ENCODE measurements at regions not wholly inside any gene's neighbourhood (a gene's known extent, or its start where the extent isn't known, plus 50 kb on each side); places are given as distances from the start of the nearest gene placed in this dataset.

GRCh38 chr16:50941681-50942080 is 199.8 kb downstream of the CYLD start:
- Histone ChIP-seq H3K27me3 (ENCODE audit: control insufficient read depth in 5 of 5, insufficient read depth in 4 of 5, low read length in 5 of 5) (peaks cover 0 to 5% (median 0%) of the 10 kb centered on the region in 5 donors), H3K4me3 (ENCODE audit: low read depth in 1 of 5, low read length in 5 of 5) (no peak overlapping the region), H3K36me3 (ENCODE audit: control insufficient read depth in 5 of 5, insufficient read depth in 5 of 5, low read length in 5 of 5) (no peaks in the 10 kb centered on the region), H3K9ac (ENCODE audit: low read length in 5 of 5) (no peak overlapping the region), H3K9me3 (ENCODE audit: control insufficient read depth in 5 of 5, low read length in 5 of 5) (no peaks in the 10 kb centered on the region), H3K27ac (ENCODE audit: low read depth, low read length) (no peak overlapping the region), H3K4me1 (ENCODE audit: control insufficient read depth in 5 of 5, insufficient read depth in 5 of 5, low read length in 5 of 5) (peaks cover 0 to 4% (median 0%) of the 10 kb centered on the region in 5 donors)

DNA sequence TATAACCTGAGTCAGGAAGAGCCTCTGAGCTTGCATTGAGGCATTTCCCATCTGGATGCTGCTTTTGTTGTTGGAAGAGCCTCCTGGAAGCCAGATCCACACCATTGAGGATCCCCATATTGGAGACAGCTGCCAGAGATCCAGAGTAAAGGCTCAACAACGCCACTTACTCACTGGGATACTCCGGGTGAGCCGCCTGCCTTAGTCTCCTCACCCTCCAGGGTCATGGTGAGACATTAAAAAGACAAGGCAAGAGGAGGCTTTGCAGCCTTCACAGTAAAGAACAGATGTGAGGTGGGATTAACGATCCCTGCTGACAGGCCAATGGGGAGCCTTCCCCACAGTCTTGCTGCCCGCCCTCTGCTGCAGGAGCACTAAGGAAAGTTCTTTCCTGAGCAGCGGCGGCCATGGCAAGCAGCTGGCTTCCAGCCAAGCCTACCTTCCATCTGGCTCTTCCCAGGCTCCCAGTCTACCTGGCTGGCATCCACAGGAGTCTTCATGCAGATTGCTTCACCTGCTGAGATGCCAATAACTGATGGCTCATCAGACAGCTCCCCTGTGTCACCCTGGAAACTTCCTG is 198.5 kb downstream of the CYLD start:
- Histone ChIP-seq H3K4me1 (ENCODE audit: control insufficient read depth in 5 of 5, insufficient read depth in 5 of 5, low read length in 5 of 5) (peaks cover 0 to 4% (median 0%) of the 10 kb centered on the region in 5 donors), H3K9ac (ENCODE audit: low read length in 5 of 5) (no peak overlapping the region), H3K4me3 (ENCODE audit: low read depth in 1 of 5, low read length in 5 of 5) (no peak overlapping the region), H3K27me3 (ENCODE audit: control insufficient read depth in 5 of 5, insufficient read depth in 4 of 5, low read length in 5 of 5) (peaks cover 0 to 5% (median 0%) of the 10 kb centered on the region in 5 donors), H3K9me3 (ENCODE audit: control insufficient read depth in 5 of 5, low read length in 5 of 5) (no peaks in the 10 kb centered on the region), H3K27ac (ENCODE audit: low read depth, low read length) (no peak overlapping the region), H3K36me3 (ENCODE audit: control insufficient read depth in 5 of 5, insufficient read depth in 5 of 5, low read length in 5 of 5) (no peaks in the 10 kb centered on the region)

DNA sequence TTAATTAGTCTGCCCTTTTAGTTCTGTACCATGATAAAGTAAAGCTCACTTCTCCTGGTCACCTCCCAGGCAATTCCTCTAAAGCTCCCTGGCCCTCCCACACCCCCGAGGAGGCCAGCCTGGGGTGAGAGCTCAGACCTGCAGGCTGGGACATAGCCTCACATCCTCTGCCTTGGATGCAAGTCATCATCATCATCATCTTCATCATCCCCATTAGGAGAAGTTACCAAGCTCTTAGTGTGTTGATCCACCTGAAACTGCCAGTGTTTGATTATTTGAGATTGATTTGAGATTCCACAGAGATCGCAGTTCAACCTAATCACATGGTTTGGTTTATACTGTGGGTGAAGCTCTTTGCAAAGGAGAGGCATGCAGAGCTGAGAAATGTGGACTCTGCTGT is 197.5 kb downstream of the CYLD start:
- H3K27ac ChIP-seq (ENCODE audit: low read depth, low read length) = no peak overlapping the region
- H3K9ac ChIP-seq (ENCODE audit: low read length in 5 of 5) = no peak overlapping the region
- peaks cover 0 to 5% (median 0%) of the 10 kb centered on the region in 5 donors for H3K27me3 ChIP-seq (ENCODE audit: control insufficient read depth in 5 of 5, insufficient read depth in 4 of 5, low read length in 5 of 5)
- no peaks in the 10 kb centered on the region for H3K36me3 ChIP-seq (ENCODE audit: control insufficient read depth in 5 of 5, insufficient read depth in 5 of 5, low read length in 5 of 5)
- H3K4me3 ChIP-seq (ENCODE audit: low read depth in 1 of 5, low read length in 5 of 5) = no peak overlapping the region
- H3K9me3 ChIP-seq (ENCODE audit: control insufficient read depth in 5 of 5, low read length in 5 of 5) = no peaks in the 10 kb centered on the region
- peaks cover 0 to 4% (median 0%) of the 10 kb centered on the region in 5 donors for H3K4me1 ChIP-seq (ENCODE audit: control insufficient read depth in 5 of 5, insufficient read depth in 5 of 5, low read length in 5 of 5)

GRCh38 chr16:50938932-50939331 is 197.0 kb downstream of the CYLD start:
- no peak overlapping the region for H3K27ac ChIP-seq (ENCODE audit: low read depth, low read length)
- no peak overlapping the region for H3K9ac ChIP-seq (ENCODE audit: low read length in 5 of 5)
- peaks cover 0 to 5% (median 0%) of the 10 kb centered on the region in 5 donors for H3K27me3 ChIP-seq (ENCODE audit: control insufficient read depth in 5 of 5, insufficient read depth in 4 of 5, low read length in 5 of 5)
- H3K36me3 ChIP-seq (ENCODE audit: control insufficient read depth in 5 of 5, insufficient read depth in 5 of 5, low read length in 5 of 5) = no peaks in the 10 kb centered on the region
- no peaks in the 10 kb centered on the region for H3K9me3 ChIP-seq (ENCODE audit: control insufficient read depth in 5 of 5, low read length in 5 of 5)
- no peak overlapping the region for H3K4me3 ChIP-seq (ENCODE audit: low read depth in 1 of 5, low read length in 5 of 5)
- H3K4me1 ChIP-seq (ENCODE audit: control insufficient read depth in 5 of 5, insufficient read depth in 5 of 5, low read length in 5 of 5) = peaks cover 0 to 1% (median under 1%) of the 10 kb centered on the region in 5 donors

- H3K27me3 ChIP-seq (ENCODE audit: control insufficient read depth in 5 of 5, insufficient read depth in 4 of 5, low read length in 5 of 5) = no peaks in the 10 kb centered on the region
- no peaks in the 10 kb centered on the region for H3K9me3 ChIP-seq (ENCODE audit: control insufficient read depth in 5 of 5, low read length in 5 of 5)
- H3K4me3 ChIP-seq (ENCODE audit: low read depth in 1 of 5, low read length in 5 of 5) = no peak overlapping the region
- no peak overlapping the region for H3K9ac ChIP-seq (ENCODE audit: low read length in 5 of 5)
- H3K27ac ChIP-seq (ENCODE audit: low read depth, low read length) = peak overlapping the region; percentile 42
- H3K4me1 ChIP-seq (ENCODE audit: control insufficient read depth in 5 of 5, insufficient read depth in 5 of 5, low read length in 5 of 5) = peaks cover 0 to 35% (median 19%) of the 10 kb centered on the region in 5 donors
- no peaks in the 10 kb centered on the region for H3K36me3 ChIP-seq (ENCODE audit: control insufficient read depth in 5 of 5, insufficient read depth in 5 of 5, low read length in 5 of 5)
These were observed 191.4 kb downstream of the CYLD start for GRCh38 chr16:50933262-50933661.

DNA sequence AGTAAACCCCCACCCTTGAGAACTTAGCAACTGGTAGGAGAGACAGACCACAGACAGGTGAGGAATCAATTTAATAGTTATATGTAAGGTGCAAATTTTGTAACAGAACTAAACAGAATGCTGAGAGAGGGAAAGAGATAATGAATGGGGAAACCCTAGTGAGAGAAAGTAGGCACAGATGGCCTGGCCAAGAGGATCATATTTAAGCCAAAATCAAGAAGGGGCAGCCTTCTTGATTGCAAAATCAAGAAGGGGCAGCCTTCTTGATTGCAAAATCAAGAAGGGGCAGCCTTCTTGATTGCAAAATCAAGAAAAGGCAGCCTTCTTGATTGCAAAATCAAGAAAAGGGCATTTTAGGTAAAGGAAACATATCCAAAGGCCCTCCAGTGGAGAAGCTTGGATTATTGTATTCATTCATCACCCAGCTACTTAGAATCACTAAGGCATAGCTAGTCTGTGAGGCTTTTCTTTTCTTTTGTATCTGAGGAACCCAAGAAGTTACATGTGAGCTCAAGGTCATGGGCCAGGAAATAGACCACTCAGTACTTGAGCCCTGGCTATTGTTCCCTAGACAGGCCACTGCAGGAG is 190.6 kb downstream of the CYLD start:
- Histone ChIP-seq H3K9me3 (ENCODE audit: control insufficient read depth in 5 of 5, low read length in 5 of 5) (no peaks in the 10 kb centered on the region), H3K9ac (ENCODE audit: low read length in 5 of 5) (no peak overlapping the region), H3K4me3 (ENCODE audit: low read depth in 1 of 5, low read length in 5 of 5) (no peak overlapping the region), H3K27me3 (ENCODE audit: control insufficient read depth in 5 of 5, insufficient read depth in 4 of 5, low read length in 5 of 5) (no peaks in the 10 kb centered on the region), H3K27ac (ENCODE audit: low read depth, low read length) (peak overlapping the region; percentile 42), H3K4me1 (ENCODE audit: control insufficient read depth in 5 of 5, insufficient read depth in 5 of 5, low read length in 5 of 5) (peaks cover 0 to 40% (median 19%) of the 10 kb centered on the region in 5 donors), H3K36me3 (ENCODE audit: control insufficient read depth in 5 of 5, insufficient read depth in 5 of 5, low read length in 5 of 5) (no peaks in the 10 kb centered on the region)

GRCh38 chr16:50928065-50928464 is 186.2 kb downstream of the CYLD start:
- H3K27ac ChIP-seq (ENCODE audit: low read depth, low read length) = no peak overlapping the region
- no peak overlapping the region for H3K4me3 ChIP-seq (ENCODE audit: low read depth in 1 of 5, low read length in 5 of 5)
- no peak overlapping the region for H3K9ac ChIP-seq (ENCODE audit: low read length in 5 of 5)
- no peaks in the 10 kb centered on the region for H3K27me3 ChIP-seq (ENCODE audit: control insufficient read depth in 5 of 5, insufficient read depth in 4 of 5, low read length in 5 of 5)
- H3K4me1 ChIP-seq (ENCODE audit: control insufficient read depth in 5 of 5, insufficient read depth in 5 of 5, low read length in 5 of 5) = peaks cover 0 to 44% (median 20%) of the 10 kb centered on the region in 5 donors
- no peaks in the 10 kb centered on the region for H3K36me3 ChIP-seq (ENCODE audit: control insufficient read depth in 5 of 5, insufficient read depth in 5 of 5, low read length in 5 of 5)
- H3K9me3 ChIP-seq (ENCODE audit: control insufficient read depth in 5 of 5, low read length in 5 of 5) = no peaks in the 10 kb centered on the region

GRCh38 chr16:50925758-50926357 is 184.0 kb downstream of the CYLD start:
- Histone ChIP-seq H3K27ac (ENCODE audit: low read depth, low read length) (no peak overlapping the region), H3K36me3 (ENCODE audit: control insufficient read depth in 5 of 5, insufficient read depth in 5 of 5, low read length in 5 of 5) (no peaks in the 10 kb centered on the region), H3K9ac (ENCODE audit: low read length in 5 of 5) (no peak overlapping the region), H3K27me3 (ENCODE audit: control insufficient read depth in 5 of 5, insufficient read depth in 4 of 5, low read length in 5 of 5) (peaks cover 0 to 2% (median 0%) of the 10 kb centered on the region in 5 donors), H3K4me1 (ENCODE audit: control insufficient read depth in 5 of 5, insufficient read depth in 5 of 5, low read length in 5 of 5) (peaks cover 0 to 24% (median 13%) of the 10 kb centered on the region in 5 donors), H3K4me3 (ENCODE audit: low read depth in 1 of 5, low read length in 5 of 5) (no peak overlapping the region), H3K9me3 (ENCODE audit: control insufficient read depth in 5 of 5, low read length in 5 of 5) (no peaks in the 10 kb centered on the region)

DNA sequence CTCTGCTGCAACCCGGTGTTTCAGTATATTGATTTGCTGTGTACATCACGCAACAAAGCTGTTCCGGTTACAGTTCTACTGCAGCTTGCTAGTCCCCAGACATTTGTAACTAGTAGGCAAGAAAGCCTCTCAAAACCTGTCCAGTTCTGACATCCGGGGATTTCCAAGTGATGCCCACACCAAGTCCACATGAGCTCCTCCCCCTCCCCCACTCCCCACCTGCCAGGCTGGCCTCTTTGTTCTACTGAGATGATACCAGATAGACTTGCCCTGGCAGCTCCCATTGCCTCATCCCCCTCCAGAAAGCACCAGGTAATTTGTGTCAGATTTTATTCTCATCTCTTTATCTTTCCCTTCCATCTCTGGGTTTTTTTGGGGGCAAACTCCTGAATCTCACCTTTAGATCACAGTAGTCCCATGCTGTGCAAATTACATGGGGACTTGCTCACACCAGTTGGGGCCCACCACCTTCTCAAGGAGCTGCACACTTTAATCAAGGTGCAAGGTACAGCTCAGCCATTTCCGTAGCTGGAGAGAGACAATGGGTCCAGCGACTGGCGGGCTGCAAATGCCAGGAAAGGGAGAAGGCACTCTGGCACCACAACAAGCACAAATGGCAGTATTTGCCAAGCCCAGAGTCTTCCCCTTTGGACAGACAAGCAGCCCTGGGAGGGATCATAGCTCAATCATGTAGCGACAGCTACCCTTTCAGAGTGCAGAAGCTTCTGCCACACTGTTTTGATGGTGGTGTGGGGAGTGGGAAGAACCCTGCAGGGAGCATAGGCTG is 183.1 kb downstream of the CYLD start:
- H3K4me1 ChIP-seq (ENCODE audit: control insufficient read depth in 5 of 5, insufficient read depth in 5 of 5, low read length in 5 of 5) = peaks cover 0 to 20% (median 10%) of the 10 kb centered on the region in 5 donors
- H3K4me3 ChIP-seq (ENCODE audit: low read depth in 1 of 5, low read length in 5 of 5) = no peak overlapping the region
- H3K27ac ChIP-seq (ENCODE audit: low read depth, low read length) = no peak overlapping the region
- peaks cover 0 to 2% (median 0%) of the 10 kb centered on the region in 5 donors for H3K27me3 ChIP-seq (ENCODE audit: control insufficient read depth in 5 of 5, insufficient read depth in 4 of 5, low read length in 5 of 5)
- no peaks in the 10 kb centered on the region for H3K9me3 ChIP-seq (ENCODE audit: control insufficient read depth in 5 of 5, low read length in 5 of 5)
- no peak overlapping the region for H3K9ac ChIP-seq (ENCODE audit: low read length in 5 of 5)
- no peaks in the 10 kb centered on the region for H3K36me3 ChIP-seq (ENCODE audit: control insufficient read depth in 5 of 5, insufficient read depth in 5 of 5, low read length in 5 of 5)
